ENCODE measurements at regions not wholly inside any gene's neighbourhood (a gene's known extent, or its start where the extent isn't known, plus 50 kb on each side); places are given as distances from the start of the nearest gene placed in this dataset.

DNA sequence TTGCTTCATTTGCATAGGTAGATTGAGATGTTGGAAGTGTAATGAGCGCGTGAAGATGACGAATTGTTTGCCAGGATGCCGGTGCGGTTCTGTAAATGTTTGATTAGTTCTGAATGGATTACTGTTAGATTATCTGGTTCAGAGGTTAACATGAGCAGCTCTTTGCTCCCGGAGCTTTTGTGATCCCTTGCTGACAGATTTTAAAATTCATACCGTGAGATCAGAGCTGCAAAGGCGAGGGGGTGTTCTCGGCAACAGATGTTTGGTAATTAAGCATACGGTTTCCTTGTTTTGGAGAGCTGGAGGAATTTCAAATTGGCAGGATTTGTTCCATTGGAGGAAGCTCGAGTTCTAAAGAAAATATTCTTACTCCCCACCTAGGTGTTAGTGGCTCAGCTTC is 237.8 kb upstream of the GPR26 start:
- TF ChIP-seq, protein P1, sequence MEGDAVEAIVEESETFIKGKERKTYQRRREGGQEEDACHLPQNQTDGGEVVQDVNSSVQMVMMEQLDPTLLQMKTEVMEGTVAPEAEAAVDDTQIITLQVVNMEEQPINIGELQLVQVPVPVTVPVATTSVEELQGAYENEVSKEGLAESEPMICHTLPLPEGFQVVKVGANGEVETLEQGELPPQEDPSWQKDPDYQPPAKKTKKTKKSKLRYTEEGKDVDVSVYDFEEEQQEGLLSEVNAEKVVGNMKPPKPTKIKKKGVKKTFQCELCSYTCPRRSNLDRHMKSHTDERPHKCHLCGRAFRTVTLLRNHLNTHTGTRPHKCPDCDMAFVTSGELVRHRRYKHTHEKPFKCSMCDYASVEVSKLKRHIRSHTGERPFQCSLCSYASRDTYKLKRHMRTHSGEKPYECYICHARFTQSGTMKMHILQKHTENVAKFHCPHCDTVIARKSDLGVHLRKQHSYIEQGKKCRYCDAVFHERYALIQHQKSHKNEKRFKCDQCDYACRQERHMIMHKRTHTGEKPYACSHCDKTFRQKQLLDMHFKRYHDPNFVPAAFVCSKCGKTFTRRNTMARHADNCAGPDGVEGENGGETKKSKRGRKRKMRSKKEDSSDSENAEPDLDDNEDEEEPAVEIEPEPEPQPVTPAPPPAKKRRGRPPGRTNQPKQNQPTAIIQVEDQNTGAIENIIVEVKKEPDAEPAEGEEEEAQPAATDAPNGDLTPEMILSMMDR (IDR thresholded peaks at IDR 0.05), result no peak
- TF ChIP-seq POLR2A (IDR thresholded peaks at IDR 0.05) (no peak), POLR2AphosphoS5 (IDR thresholded peaks at IDR 0.05; ENCODE audit: insufficient read depth in 1 of 2, low read depth in 1 of 2) (no peak)
- intact Hi-C loops (cut with DNase I), result no loop called here
- Histone ChIP-seq H3K27me3 (no peaks in the 10 kb centered on the region), H3K36me3 (no peaks in the 10 kb centered on the region), H3K4me3 (no peak overlapping the region), H3K9me3 (no peaks in the 10 kb centered on the region), H3K4me1 (no peaks in the 10 kb centered on the region), H3K27ac (no peak overlapping the region)
- DNase-seq (ENCODE audit: extremely low spot score in 2 of 2), result no peak

DNA sequence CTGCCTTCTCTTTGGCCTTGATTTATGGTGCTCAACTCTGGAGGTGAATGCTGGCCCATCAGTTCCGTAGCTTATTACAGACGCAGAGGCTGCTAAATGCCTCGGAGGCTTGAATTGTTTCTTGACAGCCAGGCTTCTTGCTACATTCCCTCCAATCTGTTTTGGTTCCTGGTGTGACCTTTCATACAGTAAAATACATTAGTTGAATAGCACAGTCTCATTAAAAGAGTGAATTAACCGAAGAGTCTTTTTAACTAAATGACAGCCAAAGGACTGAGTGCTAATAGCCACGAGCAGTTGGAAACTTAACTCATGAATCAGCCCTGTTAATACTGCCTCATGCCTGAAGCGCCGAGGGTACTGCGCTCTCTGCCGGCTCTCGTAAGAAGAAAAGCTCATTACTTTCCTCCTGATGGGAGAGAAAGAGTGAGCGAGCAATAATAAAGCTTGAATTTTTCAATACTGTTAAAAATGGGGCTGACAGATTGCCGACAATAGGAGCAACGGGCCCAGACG is 236.4 kb upstream of the GPR26 start:
- intact Hi-C loops (cut with DNase I), result no loop called here
- H3K9me3 ChIP-seq, result no peaks in the 10 kb centered on the region
- no peak overlapping the region for H3K27ac ChIP-seq
- DNase-seq (ENCODE audit: extremely low spot score in 2 of 2), result no peak
- no peak for TF ChIP-seq POLR2A (IDR thresholded peaks at IDR 0.05)
- TF ChIP-seq, protein P1 (IDR thresholded peaks at IDR 0.05), result no peak
- TF ChIP-seq POLR2AphosphoS5 (IDR thresholded peaks at IDR 0.05; ENCODE audit: insufficient read depth in 1 of 2, low read depth in 1 of 2), result no peak
- no peaks in the 10 kb centered on the region for H3K27me3 ChIP-seq
- H3K4me3 ChIP-seq, result no peak overlapping the region
- no peaks in the 10 kb centered on the region for H3K4me1 ChIP-seq
- no peaks in the 10 kb centered on the region for H3K36me3 ChIP-seq

GRCh38 chr10:123433539-123433938 is 232.6 kb upstream of the GPR26 start:
- intact Hi-C loops (cut with DNase I), result no loop called here
- no peak overlapping the region for H3K27ac ChIP-seq
- H3K36me3 ChIP-seq, result no peaks in the 10 kb centered on the region
- TF ChIP-seq POLR2A (IDR thresholded peaks at IDR 0.05) (no peak), POLR2AphosphoS5 (IDR thresholded peaks at IDR 0.05; ENCODE audit: insufficient read depth in 1 of 2, low read depth in 1 of 2) (no peak)
- TF ChIP-seq, protein P1 (IDR thresholded peaks at IDR 0.05), result no peak
- no peaks in the 10 kb centered on the region for H3K4me1 ChIP-seq
- H3K9me3 ChIP-seq, result no peaks in the 10 kb centered on the region
- peak in 1 of 2 donors; percentile 94 for DNase-seq (ENCODE audit: extremely low spot score in 2 of 2)
- no peak overlapping the region for H3K4me3 ChIP-seq
- H3K27me3 ChIP-seq, result no peaks in the 10 kb centered on the region

GRCh38 chr10:123434435-123435039 is 231.6 kb upstream of the GPR26 start:
- H3K4me1 ChIP-seq, result no peaks in the 10 kb centered on the region
- no peaks in the 10 kb centered on the region for H3K36me3 ChIP-seq
- DNase-seq (ENCODE audit: extremely low spot score in 2 of 2), result peak in 1 of 2 donors; percentile 85
- TF ChIP-seq, protein P1 (IDR thresholded peaks at IDR 0.05), result no peak
- TF ChIP-seq POLR2A (IDR thresholded peaks at IDR 0.05) (no peak), POLR2AphosphoS5 (IDR thresholded peaks at IDR 0.05; ENCODE audit: insufficient read depth in 1 of 2, low read depth in 1 of 2) (no peak)
- H3K27ac ChIP-seq, result no peak overlapping the region
- H3K27me3 ChIP-seq, result no peaks in the 10 kb centered on the region
- intact Hi-C loops (cut with DNase I), result no loop called here
- no peaks in the 10 kb centered on the region for H3K9me3 ChIP-seq
- no peak overlapping the region for H3K4me3 ChIP-seq

- no peak overlapping the region for H3K27ac ChIP-seq
- H3K4me3 ChIP-seq, result no peak overlapping the region
- H3K27me3 ChIP-seq, result no peaks in the 10 kb centered on the region
- intact Hi-C loops (cut with DNase I), result no loop called here
- DNase-seq (ENCODE audit: extremely low spot score in 2 of 2), result no peak
- H3K36me3 ChIP-seq, result no peaks in the 10 kb centered on the region
- no peaks in the 10 kb centered on the region for H3K9me3 ChIP-seq
- TF ChIP-seq, protein P1 (IDR thresholded peaks at IDR 0.05), result no peak
- TF ChIP-seq POLR2AphosphoS5 (IDR thresholded peaks at IDR 0.05; ENCODE audit: insufficient read depth in 1 of 2, low read depth in 1 of 2) (no peak), POLR2A (IDR thresholded peaks at IDR 0.05) (no peak)
- H3K4me1 ChIP-seq, result no peaks in the 10 kb centered on the region
Measured at GRCh38 chr10:123442901-123443300, 223.3 kb upstream of the GPR26 start.

Data from vagina (tissue), 2 donors.